Activated B cell treated with CpG ODN at 0.5 μM for 24 hours (primary cell): ENCODE measurements at regions not wholly inside any gene's neighbourhood (a gene's known extent, or its start where the extent isn't known, plus 50 kb on each side); places are given as distances from the start of the nearest gene placed in this dataset.

Experiments
- ATAC-seq: fragments of 200-7000 bp; cut with Tn5 transposase; one replicate; pipeline ENCODE4 v1.10.0; 2021; ENCODE audit warnings: low read depth, mild to moderate bottlenecking, moderate library complexity
- CTCF ChIA-PET: fragments of 350-600 bp; sonication (Branson Sonifier 250); formaldehyde crosslinking; loops from one replicate; lab custom pipeline; 2021; ENCODE audit warnings: antibody characterized with exemption; lab: Charles Lee
- POLR2A ChIA-PET: fragments of 350-600 bp; sonication (Branson Sonifier 250); formaldehyde crosslinking; loops from one replicate; lab custom pipeline; 2021; ENCODE audit warnings: antibody characterized with exemption; lab: Charles Lee
- DNase-seq: peaks from one replicate; pipeline ENCODE4 v3.0.0; 2022
- H3K27ac Mint-ChIP-seq: one replicate; pipeline ENCODE4 v1.8.0; 2020; ENCODE audit warnings: mixed read lengths
- H3K27me3 Mint-ChIP-seq: one replicate; pipeline ENCODE4 v1.8.0; 2021; ENCODE audit warnings: mixed read lengths
- H3K36me3 Mint-ChIP-seq: one replicate; pipeline ENCODE4 v1.8.0; 2021; ENCODE audit warnings: low read depth, mixed read lengths
- H3K4me1 Mint-ChIP-seq: one replicate; pipeline ENCODE4 v1.8.0; 2021; ENCODE audit warnings: mixed read lengths
- H3K4me3 Mint-ChIP-seq: one replicate; pipeline ENCODE4 v1.8.0; 2020; ENCODE audit warnings: mild to moderate bottlenecking, mixed read lengths
- H3K9me3 Mint-ChIP-seq: one replicate; pipeline ENCODE4 v1.8.0; 2020; ENCODE audit warnings: mixed read lengths
- intact Hi-C: fragments of 100-400 bp; cut with micrococcal nuclease; formaldehyde crosslinking; loops from one replicate; pipeline ENCODE4 v1.15.1; 2024
- TF ChIP-seq, protein P1 (sequence below): fragments of 200-600 bp; IDR thresholded peaks from one replicate; pipeline ENCODE4 v1.8.0; 2022; ENCODE audit warnings: antibody characterized with exemption, mild to moderate bottlenecking

DNA sequence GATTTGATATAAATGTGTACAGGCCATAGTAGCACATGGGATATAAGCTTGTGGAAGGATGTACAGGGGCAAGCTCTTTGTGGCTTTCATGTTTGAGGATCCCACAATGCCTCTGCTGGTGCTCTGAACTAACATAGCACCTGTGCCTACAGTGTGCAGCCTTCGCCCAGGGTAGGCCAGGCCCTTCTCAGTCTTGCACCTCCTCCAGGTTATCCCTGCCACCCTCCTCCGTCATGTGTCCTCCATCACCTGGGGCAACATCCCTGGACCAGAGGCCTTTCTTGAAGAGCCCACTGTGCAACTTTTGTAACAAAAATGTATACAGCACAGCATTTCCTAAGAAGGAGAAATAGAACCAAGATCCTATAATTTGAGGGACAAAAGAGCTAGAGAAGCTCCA is 306.8 kb downstream of the IRS2 start:
- Mint-ChIP-seq H3K4me3 (no peak overlapping the region), H3K27ac (no peak overlapping the region), H3K4me1 (no peaks in the 10 kb centered on the region), H3K27me3 (no peaks in the 10 kb centered on the region), H3K9me3 (no peaks in the 10 kb centered on the region), H3K36me3 (no peaks in the 10 kb centered on the region)
- no peak for DNase-seq
- ChIA-PET POLR2A (no interaction called here), CTCF (no interaction called here)
- TF ChIP-seq, protein P1, sequence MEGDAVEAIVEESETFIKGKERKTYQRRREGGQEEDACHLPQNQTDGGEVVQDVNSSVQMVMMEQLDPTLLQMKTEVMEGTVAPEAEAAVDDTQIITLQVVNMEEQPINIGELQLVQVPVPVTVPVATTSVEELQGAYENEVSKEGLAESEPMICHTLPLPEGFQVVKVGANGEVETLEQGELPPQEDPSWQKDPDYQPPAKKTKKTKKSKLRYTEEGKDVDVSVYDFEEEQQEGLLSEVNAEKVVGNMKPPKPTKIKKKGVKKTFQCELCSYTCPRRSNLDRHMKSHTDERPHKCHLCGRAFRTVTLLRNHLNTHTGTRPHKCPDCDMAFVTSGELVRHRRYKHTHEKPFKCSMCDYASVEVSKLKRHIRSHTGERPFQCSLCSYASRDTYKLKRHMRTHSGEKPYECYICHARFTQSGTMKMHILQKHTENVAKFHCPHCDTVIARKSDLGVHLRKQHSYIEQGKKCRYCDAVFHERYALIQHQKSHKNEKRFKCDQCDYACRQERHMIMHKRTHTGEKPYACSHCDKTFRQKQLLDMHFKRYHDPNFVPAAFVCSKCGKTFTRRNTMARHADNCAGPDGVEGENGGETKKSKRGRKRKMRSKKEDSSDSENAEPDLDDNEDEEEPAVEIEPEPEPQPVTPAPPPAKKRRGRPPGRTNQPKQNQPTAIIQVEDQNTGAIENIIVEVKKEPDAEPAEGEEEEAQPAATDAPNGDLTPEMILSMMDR: no peak
- ATAC-seq: no peak
- intact Hi-C loops: no loop called here

DNA sequence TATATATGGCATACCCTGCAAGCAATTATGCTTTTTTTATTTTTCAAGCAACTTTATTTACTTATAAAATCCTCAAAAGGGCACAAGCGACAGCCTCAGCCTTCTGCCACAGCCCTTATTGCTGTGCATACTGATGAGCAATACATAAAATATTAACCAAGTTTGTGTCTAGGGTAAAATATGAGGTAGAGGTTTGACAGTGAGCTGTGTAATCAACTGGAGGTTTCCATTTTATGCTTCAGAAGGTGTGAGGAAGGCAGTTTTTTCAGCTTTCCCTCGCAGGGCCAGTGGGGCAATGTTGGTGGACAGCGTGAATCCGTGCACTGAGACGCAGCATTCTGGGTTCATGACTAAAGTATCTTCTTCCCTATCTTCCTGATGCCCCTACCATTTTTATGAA is 310.4 kb downstream of the IRS2 start:
- no peaks in the 10 kb centered on the region for H3K27me3 Mint-ChIP-seq
- H3K4me3 Mint-ChIP-seq: no peak overlapping the region
- TF ChIP-seq, protein P1: no peak
- no peaks in the 10 kb centered on the region for H3K9me3 Mint-ChIP-seq
- no peaks in the 10 kb centered on the region for H3K36me3 Mint-ChIP-seq
- ATAC-seq (no peak), DNase-seq (no peak)
- no peaks in the 10 kb centered on the region for H3K4me1 Mint-ChIP-seq
- POLR2A ChIA-PET: no interaction called here
- intact Hi-C loops: no loop called here
- CTCF ChIA-PET: no interaction called here
- no peak overlapping the region for H3K27ac Mint-ChIP-seq

DNA sequence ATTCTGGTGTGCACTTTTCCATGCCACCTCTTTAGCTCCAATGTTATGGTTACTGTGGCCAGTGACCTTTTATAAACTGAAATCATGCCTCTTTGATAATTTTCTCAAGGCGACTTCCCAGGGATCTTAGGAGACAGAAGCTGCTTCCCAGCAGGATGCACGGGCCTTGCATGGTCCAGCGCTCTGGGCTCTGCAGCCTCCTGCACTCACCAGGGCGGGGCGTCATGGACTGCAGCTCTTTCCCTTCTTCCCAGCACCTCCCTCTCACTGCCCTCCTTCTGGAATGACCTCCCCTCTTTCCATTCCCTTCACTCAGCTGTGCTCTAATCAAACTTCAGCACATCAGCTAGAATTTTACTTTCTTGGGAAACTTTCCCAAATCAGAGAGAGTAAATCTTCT is 318.3 kb downstream of the IRS2 start:
- Mint-ChIP-seq H3K4me3 (no peak overlapping the region), H3K4me1 (no peaks in the 10 kb centered on the region), H3K27me3 (no peaks in the 10 kb centered on the region), H3K36me3 (no peaks in the 10 kb centered on the region), H3K9me3 (peaks cover 11% of the 10 kb centered on the region), H3K27ac (no peak overlapping the region)
- CTCF ChIA-PET: no interaction called here
- DNase-seq (no peak), ATAC-seq (no peak)
- intact Hi-C loops: no loop called here
- POLR2A ChIA-PET: no interaction called here
- TF ChIP-seq, protein P1: no peak

DNA sequence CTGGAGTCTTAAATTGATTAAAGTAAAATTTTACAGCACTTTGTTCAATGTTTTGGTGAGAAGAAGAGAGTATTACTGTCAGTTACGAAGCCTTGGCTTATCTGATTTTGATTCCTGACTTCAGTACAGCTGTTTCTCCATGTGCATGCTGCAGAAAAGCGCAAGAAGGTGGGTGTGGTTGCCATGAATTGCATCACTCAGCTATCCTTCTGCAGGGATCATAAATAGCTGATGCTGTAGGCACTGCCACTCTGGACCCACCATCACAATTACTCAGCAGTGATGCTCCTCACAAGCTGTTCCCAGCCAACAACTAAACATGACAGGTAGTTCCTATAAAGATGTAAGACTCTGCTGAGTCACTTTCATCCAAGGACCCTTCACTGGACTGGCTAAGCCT is 321.2 kb downstream of the IRS2 start:
- Mint-ChIP-seq H3K4me3 (no peak overlapping the region), H3K36me3 (no peaks in the 10 kb centered on the region), H3K9me3 (peaks cover 17% of the 10 kb centered on the region), H3K27me3 (no peaks in the 10 kb centered on the region), H3K4me1 (no peaks in the 10 kb centered on the region), H3K27ac (no peak overlapping the region)
- CTCF ChIA-PET: no interaction called here
- intact Hi-C loops: no loop called here
- ATAC-seq: no peak
- DNase-seq: no peak
- TF ChIP-seq, protein P1: no peak
- POLR2A ChIA-PET: no interaction called here

DNA sequence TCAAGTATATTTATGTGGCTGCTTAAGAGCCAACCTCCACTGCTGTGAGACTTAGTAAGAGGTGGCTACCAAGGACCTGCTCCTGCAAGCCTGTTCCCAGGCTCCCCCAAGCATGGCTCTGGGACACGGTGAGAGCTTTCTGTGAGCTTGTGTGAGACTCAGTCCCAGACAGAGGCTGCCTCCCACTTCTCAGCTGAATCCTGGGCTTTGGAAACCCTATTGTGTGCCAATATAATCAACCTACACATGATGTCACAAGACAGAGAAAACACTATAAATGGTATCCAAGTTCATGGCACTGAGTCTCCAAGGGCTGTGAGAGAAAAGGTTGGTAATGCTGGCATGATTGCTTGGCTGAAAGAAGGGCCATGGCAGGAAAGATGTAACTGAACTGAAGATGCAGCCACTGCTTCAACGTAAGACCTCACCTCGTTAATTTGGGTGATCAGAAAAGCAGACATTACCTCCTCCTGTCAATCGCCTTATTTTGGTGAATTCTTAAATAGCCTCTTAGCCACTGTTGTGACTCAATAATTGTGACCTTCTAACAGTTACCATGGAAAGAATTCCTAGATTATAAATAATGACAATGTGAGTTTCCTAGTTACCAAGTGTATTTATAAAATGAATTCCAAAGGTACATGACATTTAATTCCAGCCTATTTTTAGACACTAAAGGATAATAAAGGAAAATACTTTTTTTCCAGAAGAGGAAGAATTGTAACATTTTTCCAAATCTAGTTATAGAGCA is 332.0 kb downstream of the IRS2 start:
- no peak overlapping the region for H3K27ac Mint-ChIP-seq
- no peaks in the 10 kb centered on the region for H3K36me3 Mint-ChIP-seq
- ATAC-seq (no peak), DNase-seq (no peak)
- H3K9me3 Mint-ChIP-seq: no peaks in the 10 kb centered on the region
- H3K4me3 Mint-ChIP-seq: no peak overlapping the region
- POLR2A ChIA-PET: no interaction called here
- TF ChIP-seq, protein P1: no peak
- H3K4me1 Mint-ChIP-seq: no peaks in the 10 kb centered on the region
- CTCF ChIA-PET: no interaction called here
- intact Hi-C loops: no loop called here
- no peaks in the 10 kb centered on the region for H3K27me3 Mint-ChIP-seq
